ENCODE measurements at regions not wholly inside any gene's neighbourhood (a gene's known extent, or its start where the extent isn't known, plus 50 kb on each side); places are given as distances from the start of the nearest gene placed in this dataset.

GRCh38 chr3:191973820-191974219, 512.9 kb downstream of the PYDC2 start:
- TF ChIP-seq, protein P1, sequence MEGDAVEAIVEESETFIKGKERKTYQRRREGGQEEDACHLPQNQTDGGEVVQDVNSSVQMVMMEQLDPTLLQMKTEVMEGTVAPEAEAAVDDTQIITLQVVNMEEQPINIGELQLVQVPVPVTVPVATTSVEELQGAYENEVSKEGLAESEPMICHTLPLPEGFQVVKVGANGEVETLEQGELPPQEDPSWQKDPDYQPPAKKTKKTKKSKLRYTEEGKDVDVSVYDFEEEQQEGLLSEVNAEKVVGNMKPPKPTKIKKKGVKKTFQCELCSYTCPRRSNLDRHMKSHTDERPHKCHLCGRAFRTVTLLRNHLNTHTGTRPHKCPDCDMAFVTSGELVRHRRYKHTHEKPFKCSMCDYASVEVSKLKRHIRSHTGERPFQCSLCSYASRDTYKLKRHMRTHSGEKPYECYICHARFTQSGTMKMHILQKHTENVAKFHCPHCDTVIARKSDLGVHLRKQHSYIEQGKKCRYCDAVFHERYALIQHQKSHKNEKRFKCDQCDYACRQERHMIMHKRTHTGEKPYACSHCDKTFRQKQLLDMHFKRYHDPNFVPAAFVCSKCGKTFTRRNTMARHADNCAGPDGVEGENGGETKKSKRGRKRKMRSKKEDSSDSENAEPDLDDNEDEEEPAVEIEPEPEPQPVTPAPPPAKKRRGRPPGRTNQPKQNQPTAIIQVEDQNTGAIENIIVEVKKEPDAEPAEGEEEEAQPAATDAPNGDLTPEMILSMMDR (IDR thresholded peaks at IDR 0.05), result no peak
- TF ChIP-seq EZH2phosphoT487 (IDR thresholded peaks at IDR 0.05), result no peak

All from neural progenitor cell (in vitro differentiated cells).